GM12878 (cell line): ENCODE measurements at regions not wholly inside any gene's neighbourhood (a gene's known extent, or its start where the extent isn't known, plus 50 kb on each side); places are given as distances from the start of the nearest gene placed in this dataset.

Source experiments
- ATF2 ChIP-seq: IDR thresholded peaks from 2 replicates; pipeline ENCODE4 v1.6.1; 2012; ENCODE audit warnings: low read length, inconsistent platforms
- BACH1 ChIP-seq: fragments of 450-650 bp; IDR thresholded peaks from 2 replicates; pipeline ENCODE4 v1.6.1; 2017; ENCODE audit warnings: mild to moderate bottlenecking, borderline replicate concordance
- CEBPB ChIP-seq, 2 experiments: fragments of 150-350 bp in 1 of 2; IDR thresholded peaks; 2 replicates each; pipeline ENCODE4 v1.6.1; 2012 to 2014; ENCODE audit warnings: low read depth in 2 of 2, low read length in 2 of 2, borderline replicate concordance in 1 of 2, inconsistent platforms in 1 of 2
- MTA2 ChIP-seq: fragments of 450-650 bp; IDR thresholded peaks from 2 replicates; pipeline ENCODE4 v1.6.1; 2016; ENCODE audit warnings: low read depth, mild to moderate bottlenecking, moderate library complexity
- NR2C1 ChIP-seq: fragments of 450-650 bp; IDR thresholded peaks from 2 replicates; pipeline ENCODE4 v1.6.1; 2017; ENCODE audit warnings: antibody characterized with exemption, mild to moderate bottlenecking, moderate library complexity
- USF1 ChIP-seq: IDR thresholded peaks from 2 replicates; pipeline ENCODE4 v1.6.1; 2011; ENCODE audit warnings: borderline replicate concordance, low read depth, mild to moderate bottlenecking, moderate library complexity, mixed read lengths, low read length; ENCODE audit not compliant: insufficient read depth; ENCODE audit errors: extremely low read length
- TF ChIP-seq, protein P1 (sequence below): fragments of 450-650 bp; IDR thresholded peaks from 2 replicates; pipeline ENCODE4 v1.6.1; 2017; ENCODE audit warnings: mild to moderate bottlenecking, low read depth, inconsistent platforms; ENCODE audit not compliant: poor library complexity, severe bottlenecking
- TF ChIP-seq, protein P2 (sequence below): fragments of 450-650 bp; IDR thresholded peaks from 2 replicates; pipeline ENCODE4 v1.6.1; 2017; ENCODE audit warnings: mild to moderate bottlenecking

- TF ChIP-seq CEBPB (IDR thresholded peaks at IDR 0.05; ENCODE audit: borderline replicate concordance in 1 of 2, low read depth in 2 of 2, low read length in 2 of 2) (no peak), NR2C1 (no peak), ATF2 (no peak), BACH1 (no peak), MTA2 (no peak), USF1 (no peak)
- TF ChIP-seq, protein P1, sequence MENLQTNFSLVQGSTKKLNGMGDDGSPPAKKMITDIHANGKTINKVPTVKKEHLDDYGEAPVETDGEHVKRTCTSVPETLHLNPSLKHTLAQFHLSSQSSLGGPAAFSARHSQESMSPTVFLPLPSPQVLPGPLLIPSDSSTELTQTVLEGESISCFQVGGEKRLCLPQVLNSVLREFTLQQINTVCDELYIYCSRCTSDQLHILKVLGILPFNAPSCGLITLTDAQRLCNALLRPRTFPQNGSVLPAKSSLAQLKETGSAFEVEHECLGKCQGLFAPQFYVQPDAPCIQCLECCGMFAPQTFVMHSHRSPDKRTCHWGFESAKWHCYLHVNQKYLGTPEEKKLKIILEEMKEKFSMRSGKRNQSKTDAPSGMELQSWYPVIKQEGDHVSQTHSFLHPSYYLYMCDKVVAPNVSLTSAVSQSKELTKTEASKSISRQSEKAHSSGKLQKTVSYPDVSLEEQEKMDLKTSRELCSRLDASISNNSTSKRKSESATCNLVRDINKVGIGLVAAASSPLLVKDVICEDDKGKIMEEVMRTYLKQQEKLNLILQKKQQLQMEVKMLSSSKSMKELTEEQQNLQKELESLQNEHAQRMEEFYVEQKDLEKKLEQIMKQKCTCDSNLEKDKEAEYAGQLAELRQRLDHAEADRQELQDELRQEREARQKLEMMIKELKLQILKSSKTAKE: no peak
- TF ChIP-seq, protein P2, sequence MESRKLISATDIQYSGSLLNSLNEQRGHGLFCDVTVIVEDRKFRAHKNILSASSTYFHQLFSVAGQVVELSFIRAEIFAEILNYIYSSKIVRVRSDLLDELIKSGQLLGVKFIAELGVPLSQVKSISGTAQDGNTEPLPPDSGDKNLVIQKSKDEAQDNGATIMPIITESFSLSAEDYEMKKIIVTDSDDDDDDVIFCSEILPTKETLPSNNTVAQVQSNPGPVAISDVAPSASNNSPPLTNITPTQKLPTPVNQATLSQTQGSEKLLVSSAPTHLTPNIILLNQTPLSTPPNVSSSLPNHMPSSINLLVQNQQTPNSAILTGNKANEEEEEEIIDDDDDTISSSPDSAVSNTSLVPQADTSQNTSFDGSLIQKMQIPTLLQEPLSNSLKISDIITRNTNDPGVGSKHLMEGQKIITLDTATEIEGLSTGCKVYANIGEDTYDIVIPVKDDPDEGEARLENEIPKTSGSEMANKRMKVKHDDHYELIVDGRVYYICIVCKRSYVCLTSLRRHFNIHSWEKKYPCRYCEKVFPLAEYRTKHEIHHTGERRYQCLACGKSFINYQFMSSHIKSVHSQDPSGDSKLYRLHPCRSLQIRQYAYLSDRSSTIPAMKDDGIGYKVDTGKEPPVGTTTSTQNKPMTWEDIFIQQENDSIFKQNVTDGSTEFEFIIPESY: no peak
These were observed 202.4 kb downstream of the AXIN2 start (continued) for GRCh38 chr17:65359016-65359415.
